HL-60 (cell line): ENCODE measurements at regions not wholly inside any gene's neighbourhood (a gene's known extent, or its start where the extent isn't known, plus 50 kb on each side); places are given as distances from the start of the nearest gene placed in this dataset.
"Not testable (repeated sequence)": the region's sequence is repeated elsewhere in the genome, so short reads cannot be mapped to it uniquely, and the experiment has no call there.

ENCODE experiments used
- CTCF ChIP-seq: IDR thresholded peaks from one replicate; pipeline ENCODE4 v1.5.1; 2011; ENCODE audit warnings: low read length, control low read depth, inconsistent platforms; ENCODE audit not compliant: insufficient read depth
- GABPA ChIP-seq: IDR thresholded peaks from 2 replicates; pipeline ENCODE4 v1.6.1; 2012; ENCODE audit warnings: low read depth
- POLR2AphosphoS5 ChIP-seq: IDR thresholded peaks from 2 replicates; pipeline ENCODE4 v1.6.1; 2012; ENCODE audit warnings: low read depth

- not testable (repeated sequence) for TF ChIP-seq CTCF, GABPA, POLR2AphosphoS5
Observed at GRCh38 chr10:71117589-71117988, 94.8 kb upstream of the UNC5B start.
